IPS-20b (cell line): ENCODE measurements at regions not wholly inside any gene's neighbourhood (a gene's known extent, or its start where the extent isn't known, plus 50 kb on each side); places are given as distances from the start of the nearest gene placed in this dataset.

Experiments used
- H3K27ac ChIP-seq: one replicate; pipeline ENCODE4 v1.5.1; 2013; ENCODE audit warnings: low read length
- H3K27me3 ChIP-seq: 2 replicates; pipeline ENCODE4 v1.6.1; 2013; ENCODE audit warnings: mild to moderate bottlenecking, low read length, inconsistent platforms; ENCODE audit not compliant: insufficient read depth
- H3K36me3 ChIP-seq: 2 replicates; pipeline ENCODE4 v1.6.1; 2013; ENCODE audit warnings: low read depth, mild to moderate bottlenecking, inconsistent platforms, low read length, moderate library complexity; ENCODE audit not compliant: insufficient read depth
- H3K4me1 ChIP-seq: 2 replicates; pipeline ENCODE4 v1.6.1; 2013; ENCODE audit warnings: mild to moderate bottlenecking, control low read depth, inconsistent platforms, low read length, moderate library complexity; ENCODE audit not compliant: insufficient read depth
- H3K4me3 ChIP-seq: 2 replicates; pipeline ENCODE4 v1.5.1; 2013; ENCODE audit warnings: mild to moderate bottlenecking, low read length, inconsistent platforms
- H3K9ac ChIP-seq: 2 replicates; pipeline ENCODE4 v1.6.1; 2013; ENCODE audit warnings: low read depth, mild to moderate bottlenecking, inconsistent platforms, low read length, moderate library complexity
- H3K9me3 ChIP-seq: 2 replicates; pipeline ENCODE4 v1.6.1; 2013; ENCODE audit warnings: mild to moderate bottlenecking, low read depth, low read length, inconsistent platforms; ENCODE audit not compliant: insufficient read depth

- H3K9me3 ChIP-seq = peaks cover 14% of the 10 kb centered on the region
- H3K36me3 ChIP-seq = no peaks in the 10 kb centered on the region
- no peak overlapping the region for H3K9ac ChIP-seq
- no peaks in the 10 kb centered on the region for H3K4me1 ChIP-seq
- peaks cover 18% of the 10 kb centered on the region; the same call in 1 of the 2 replicates for H3K27me3 ChIP-seq
- no peak overlapping the region for H3K4me3 ChIP-seq
- H3K27ac ChIP-seq = no peak overlapping the region
Measured at GRCh38 chr7:128191136-128191844, 49.8 kb upstream of the LEP start.
